ENCODE measurements at regions not wholly inside any gene's neighbourhood (a gene's known extent, or its start where the extent isn't known, plus 50 kb on each side); places are given as distances from the start of the nearest gene placed in this dataset.

DNA sequence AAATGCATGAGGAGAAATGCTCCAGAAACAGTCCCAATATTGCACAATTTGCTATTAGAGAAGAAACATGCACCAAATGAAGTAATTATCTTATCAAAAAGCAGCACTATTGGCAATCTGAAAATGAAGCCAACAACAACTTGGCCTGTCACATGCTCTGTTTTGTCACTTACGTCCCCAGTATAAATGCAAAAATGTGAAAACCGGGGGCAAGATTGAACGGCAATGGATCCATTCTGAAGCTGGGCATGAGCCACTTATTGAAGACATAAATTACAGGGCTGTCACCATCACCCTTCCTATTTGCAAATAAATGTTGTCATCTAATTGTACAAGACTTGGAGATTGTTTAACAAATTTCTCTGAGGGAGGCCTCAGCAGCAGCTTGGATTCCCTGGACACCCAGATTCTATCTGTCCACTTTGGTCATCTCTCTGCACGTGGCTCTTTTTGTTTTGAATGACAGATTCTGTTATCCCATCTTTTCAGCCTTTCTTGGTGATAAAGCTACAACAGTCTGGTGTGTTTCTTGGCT, 180.2 kb upstream of the CDH5 start:
- TF ChIP-seq POLR2A (IDR thresholded peaks at IDR 0.05), result no peak
- TF ChIP-seq, protein P1, sequence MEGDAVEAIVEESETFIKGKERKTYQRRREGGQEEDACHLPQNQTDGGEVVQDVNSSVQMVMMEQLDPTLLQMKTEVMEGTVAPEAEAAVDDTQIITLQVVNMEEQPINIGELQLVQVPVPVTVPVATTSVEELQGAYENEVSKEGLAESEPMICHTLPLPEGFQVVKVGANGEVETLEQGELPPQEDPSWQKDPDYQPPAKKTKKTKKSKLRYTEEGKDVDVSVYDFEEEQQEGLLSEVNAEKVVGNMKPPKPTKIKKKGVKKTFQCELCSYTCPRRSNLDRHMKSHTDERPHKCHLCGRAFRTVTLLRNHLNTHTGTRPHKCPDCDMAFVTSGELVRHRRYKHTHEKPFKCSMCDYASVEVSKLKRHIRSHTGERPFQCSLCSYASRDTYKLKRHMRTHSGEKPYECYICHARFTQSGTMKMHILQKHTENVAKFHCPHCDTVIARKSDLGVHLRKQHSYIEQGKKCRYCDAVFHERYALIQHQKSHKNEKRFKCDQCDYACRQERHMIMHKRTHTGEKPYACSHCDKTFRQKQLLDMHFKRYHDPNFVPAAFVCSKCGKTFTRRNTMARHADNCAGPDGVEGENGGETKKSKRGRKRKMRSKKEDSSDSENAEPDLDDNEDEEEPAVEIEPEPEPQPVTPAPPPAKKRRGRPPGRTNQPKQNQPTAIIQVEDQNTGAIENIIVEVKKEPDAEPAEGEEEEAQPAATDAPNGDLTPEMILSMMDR (IDR thresholded peaks at IDR 0.05), result no peak

Measured in uterus (tissue), 2 donors.